Tibial artery (tissue), 4 donors: ENCODE measurements at regions not wholly inside any gene's neighbourhood (a gene's known extent, or its start where the extent isn't known, plus 50 kb on each side); places are given as distances from the start of the nearest gene placed in this dataset.

Experiments
- DNase-seq, 2 donors: peaks; one replicate each; pipeline ENCODE4 v3.0.0-alpha.2; 2019
- H3K27ac ChIP-seq, 2 donors: fragments of 200-600 bp; sonication (generic) in 1 of 2; 1 replicate in 1 of 2; 2 replicates in 1 of 2; pipeline ENCODE4 v1.5.1; 2018 to 2019; ENCODE audit warnings: mild to moderate bottlenecking in 1 of 2
- H3K27me3 ChIP-seq, 2 donors: fragments of 200-600 bp; sonication (generic) in 1 of 2; one replicate each; pipeline versions ENCODE4 v1.5.1 to v1.6.0; 2016 to 2019
- H3K36me3 ChIP-seq, 3 donors: fragments of 200-600 bp; sonication (generic) in 2 of 3; one replicate each; pipeline ENCODE4 v1.5.1; 2016 to 2019; ENCODE audit warnings: mild to moderate bottlenecking in 2 of 3
- H3K4me1 ChIP-seq, 4 donors: fragments of 200-600 bp; sonication (generic) in 2 of 4; 1 replicate in 3 of 4; 2 replicates in 1 of 4; pipeline ENCODE4 v1.5.1; 2016 to 2019
- H3K4me3 ChIP-seq, 2 donors: fragments of 200-600 bp; sonication (generic) in 1 of 2; 1 replicate in 1 of 2; 2 replicates in 1 of 2; pipeline ENCODE4 v1.5.1; 2018 to 2019; ENCODE audit warnings: mild to moderate bottlenecking in 2 of 2
- H3K9me3 ChIP-seq, 3 donors: fragments of 200-600 bp; sonication (generic) in 1 of 3; one replicate each; pipeline ENCODE4 v1.5.1; 2016 to 2019
- CTCF ChIP-seq, 2 experiments: fragments of 200-600 bp in 1 of 2; fragments of 450-650 bp in 1 of 2; IDR thresholded peaks; one replicate each; pipeline ENCODE4 v1.5.1; 2017 to 2019; ENCODE audit warnings: antibody characterized with exemption in 2 of 2, mild to moderate bottlenecking in 1 of 2, moderate library complexity in 1 of 2
- intact Hi-C: fragments of 100-400 bp; cut with DNase I; formaldehyde crosslinking; loops from one replicate; pipeline ENCODE4 v1.15.0; 2023; ENCODE audit warnings: low total_unique reads

DNA sequence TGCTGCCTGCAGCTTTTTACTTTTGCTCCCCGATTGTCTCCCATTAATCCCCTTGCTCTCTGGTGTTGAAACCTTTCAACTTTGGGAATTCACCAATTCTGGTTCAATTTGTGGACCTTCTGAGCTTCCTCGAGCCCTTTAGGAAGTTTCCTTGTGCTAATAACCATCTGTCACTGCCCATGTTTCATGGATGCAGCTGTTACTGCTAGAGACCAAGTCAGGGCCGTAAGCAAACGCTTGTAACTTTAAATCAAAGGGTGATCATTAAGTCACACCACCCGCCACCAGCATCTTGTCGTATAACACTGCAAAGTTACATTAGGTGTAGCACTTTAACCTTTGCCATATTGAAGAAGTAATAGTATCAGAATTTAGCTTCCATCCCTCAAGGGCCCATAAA is 268.3 kb upstream of the SASH1 start:
- no peaks in the 10 kb centered on the region for H3K36me3 ChIP-seq
- H3K27ac ChIP-seq: no peak overlapping the region
- no peak for DNase-seq
- intact Hi-C loops: no loop called here
- no peaks in the 10 kb centered on the region for H3K9me3 ChIP-seq
- no peak overlapping the region for H3K4me3 ChIP-seq
- no peaks in the 10 kb centered on the region for H3K27me3 ChIP-seq
- TF ChIP-seq CTCF (IDR thresholded peaks at IDR 0.05): no peak
- H3K4me1 ChIP-seq: no peaks in the 10 kb centered on the region

DNA sequence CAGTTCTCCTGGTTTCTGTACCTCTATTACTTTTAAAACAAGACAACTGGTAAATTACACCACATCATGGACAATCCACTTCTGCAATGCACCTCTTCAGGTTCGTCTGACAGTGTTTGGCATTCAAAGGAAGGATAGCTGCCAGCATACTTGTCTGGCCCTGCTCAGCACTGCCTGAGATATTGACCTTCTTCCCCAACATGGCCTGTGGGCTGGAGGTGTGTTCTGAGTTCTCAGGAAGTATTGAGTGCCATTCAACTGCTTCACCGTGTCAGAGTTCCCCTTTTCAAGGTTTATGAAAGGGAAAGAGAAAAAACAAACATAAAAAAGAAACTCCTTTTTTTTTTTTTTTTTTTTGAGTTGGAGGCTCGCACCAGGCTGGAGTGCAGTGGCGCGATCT is 267.9 kb upstream of the SASH1 start:
- intact Hi-C loops: no loop called here
- Histone ChIP-seq H3K36me3 (no peaks in the 10 kb centered on the region), H3K4me3 (no peak overlapping the region), H3K27ac (no peak overlapping the region), H3K4me1 (no peaks in the 10 kb centered on the region), H3K9me3 (no peaks in the 10 kb centered on the region), H3K27me3 (no peaks in the 10 kb centered on the region)
- no peak for TF ChIP-seq CTCF (IDR thresholded peaks at IDR 0.05)
- no peak for DNase-seq

GRCh38 chr6:148075352-148075751 is 267.3 kb upstream of the SASH1 start:
- Histone ChIP-seq H3K4me1 (no peaks in the 10 kb centered on the region), H3K4me3 (no peak overlapping the region), H3K27me3 (no peaks in the 10 kb centered on the region), H3K9me3 (no peaks in the 10 kb centered on the region), H3K36me3 (no peaks in the 10 kb centered on the region), H3K27ac (no peak overlapping the region)
- no peak for TF ChIP-seq CTCF (IDR thresholded peaks at IDR 0.05)
- intact Hi-C loops: no loop called here
- no peak for DNase-seq

- intact Hi-C loops: no loop called here
- H3K4me1 ChIP-seq: no peaks in the 10 kb centered on the region
- no peak overlapping the region for H3K27ac ChIP-seq
- no peaks in the 10 kb centered on the region for H3K36me3 ChIP-seq
- TF ChIP-seq CTCF (IDR thresholded peaks at IDR 0.05): no peak
- H3K9me3 ChIP-seq: no peaks in the 10 kb centered on the region
- H3K4me3 ChIP-seq: no peak overlapping the region
- H3K27me3 ChIP-seq: no peaks in the 10 kb centered on the region
- no peak for DNase-seq
Observed at GRCh38 chr6:148076051-148076450, 266.6 kb upstream of the SASH1 start.

DNA sequence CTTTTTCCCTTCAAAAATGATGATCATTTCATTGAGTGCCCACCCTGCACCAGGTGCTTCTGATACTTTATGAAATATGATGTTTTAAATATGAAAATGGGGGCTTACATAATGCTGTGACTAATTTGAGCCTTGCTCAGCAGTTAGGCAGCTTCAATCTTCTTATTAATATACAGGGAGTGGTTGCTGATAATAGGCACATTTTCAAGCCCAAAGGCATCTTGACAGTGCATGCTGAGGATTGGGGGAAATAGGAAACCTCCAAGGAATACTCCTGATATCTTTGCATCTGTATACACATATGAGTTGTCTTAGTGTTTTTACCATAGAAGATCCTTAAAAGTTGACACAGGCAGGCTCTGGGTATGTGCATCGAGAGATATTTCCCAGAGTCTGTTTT is 262.3 kb upstream of the SASH1 start:
- DNase-seq: no peak
- no peak overlapping the region for H3K27ac ChIP-seq
- H3K9me3 ChIP-seq: no peaks in the 10 kb centered on the region
- H3K4me3 ChIP-seq: no peak overlapping the region
- intact Hi-C loops: no loop called here
- H3K36me3 ChIP-seq: no peaks in the 10 kb centered on the region
- H3K27me3 ChIP-seq: no peaks in the 10 kb centered on the region
- TF ChIP-seq CTCF (IDR thresholded peaks at IDR 0.05): no peak
- no peaks in the 10 kb centered on the region for H3K4me1 ChIP-seq

GRCh38 chr6:148081076-148081475 is 261.6 kb upstream of the SASH1 start:
- intact Hi-C loops: no loop called here
- H3K4me1 ChIP-seq: no peaks in the 10 kb centered on the region
- no peak overlapping the region for H3K4me3 ChIP-seq
- no peak overlapping the region for H3K27ac ChIP-seq
- H3K9me3 ChIP-seq: no peaks in the 10 kb centered on the region
- no peak for TF ChIP-seq CTCF (IDR thresholded peaks at IDR 0.05)
- no peak for DNase-seq
- no peaks in the 10 kb centered on the region for H3K27me3 ChIP-seq
- H3K36me3 ChIP-seq: no peaks in the 10 kb centered on the region
